ENCODE measurements at regions not wholly inside any gene's neighbourhood (a gene's known extent, or its start where the extent isn't known, plus 50 kb on each side); places are given as distances from the start of the nearest gene placed in this dataset.

DNA sequence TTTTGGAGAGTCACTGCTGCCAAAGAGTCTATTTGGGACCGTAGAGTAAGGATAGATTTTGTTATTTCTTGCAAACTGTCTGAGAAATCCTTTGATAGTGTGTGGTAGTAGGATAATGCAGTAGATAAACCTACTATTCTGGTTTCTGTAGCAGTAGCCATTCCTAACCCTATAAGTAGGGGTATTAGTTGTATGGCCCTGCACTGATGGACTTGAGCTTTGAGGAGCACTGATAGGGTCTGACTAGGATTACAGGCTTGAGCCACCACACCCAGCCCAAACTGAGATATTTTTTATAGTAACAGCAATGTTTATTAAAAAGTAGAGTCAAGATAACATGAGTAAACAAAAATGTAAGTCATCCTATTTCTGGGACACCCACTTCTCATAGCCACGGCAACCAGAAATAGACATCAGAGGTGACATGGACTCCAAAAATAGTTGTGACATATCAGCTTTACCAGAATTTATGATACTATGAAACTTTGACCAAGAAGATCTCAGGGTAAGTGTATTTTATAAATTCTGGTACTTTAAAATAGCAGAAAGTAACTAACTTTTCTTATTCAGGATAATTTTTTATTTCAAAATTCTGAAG is 479.1 kb downstream of the SUCLA2 start:
- H2AFZ ChIP-seq (ENCODE audit: insufficient read depth, low read depth, low read length, poor library complexity, severe bottlenecking), result no peak overlapping the region
- Mint-ChIP-seq H3K27ac (no peak overlapping the region), H3K27me3 (peaks cover 7% of the 10 kb centered on the region), H3K4me1 (no peaks in the 10 kb centered on the region), H3K9me3 (ENCODE audit: insufficient read depth) (peaks cover 2% of the 10 kb centered on the region), H3K4me3 (no peak overlapping the region)
- H3K9me3 ChIP-seq (ENCODE audit: control extremely low read depth in 1 of 3, control insufficient read depth in 2 of 3, insufficient read depth in 1 of 3, low read length in 2 of 3), result no peaks in the 10 kb centered on the region
- WGBS (ENCODE audit: insufficient coverage), result no CpG with 5 or more reads among the region's 2 CpGs
- no peak overlapping the region for H3K4me3 ChIP-seq (ENCODE audit: control extremely low read depth in 1 of 5, extremely low read depth in 1 of 5, insufficient read depth in 1 of 5, low read depth in 2 of 5, low read length in 4 of 5)
- ChIA-PET CTCF (no interaction called here), POLR2A (no interaction called here)
- DNase-seq (no peak), ATAC-seq (ENCODE audit: low read depth) (no peak)
- H3K4me1 ChIP-seq (ENCODE audit: control insufficient read depth in 2 of 2, insufficient read depth in 2 of 2, low read length in 2 of 2), result no peaks in the 10 kb centered on the region
- H3K27ac ChIP-seq (ENCODE audit: low read length in 2 of 2), result no peak overlapping the region
- H3K9ac ChIP-seq (ENCODE audit: low read length), result no peak overlapping the region
- no peaks in the 10 kb centered on the region for H3K36me3 ChIP-seq (replicated peaks in 1 of 2; ENCODE audit: control extremely low read depth in 1 of 2, control insufficient read depth in 1 of 2, extremely low read depth in 1 of 2, insufficient read depth in 2 of 2, low read length in 1 of 2)
- H3K27me3 ChIP-seq (replicated peaks in 1 of 4; ENCODE audit: control extremely low read depth in 1 of 4, control insufficient read depth in 3 of 4, insufficient read depth in 4 of 4, low read length in 3 of 4), result no peaks in the 10 kb centered on the region
- no peak overlapping the region for H3K4me2 ChIP-seq (replicated peaks; ENCODE audit: low read depth, low read length, poor library complexity, severe bottlenecking)
- intact Hi-C loops (cut with micrococcal nuclease), result no loop called here
- TF ChIP-seq, protein P1, sequence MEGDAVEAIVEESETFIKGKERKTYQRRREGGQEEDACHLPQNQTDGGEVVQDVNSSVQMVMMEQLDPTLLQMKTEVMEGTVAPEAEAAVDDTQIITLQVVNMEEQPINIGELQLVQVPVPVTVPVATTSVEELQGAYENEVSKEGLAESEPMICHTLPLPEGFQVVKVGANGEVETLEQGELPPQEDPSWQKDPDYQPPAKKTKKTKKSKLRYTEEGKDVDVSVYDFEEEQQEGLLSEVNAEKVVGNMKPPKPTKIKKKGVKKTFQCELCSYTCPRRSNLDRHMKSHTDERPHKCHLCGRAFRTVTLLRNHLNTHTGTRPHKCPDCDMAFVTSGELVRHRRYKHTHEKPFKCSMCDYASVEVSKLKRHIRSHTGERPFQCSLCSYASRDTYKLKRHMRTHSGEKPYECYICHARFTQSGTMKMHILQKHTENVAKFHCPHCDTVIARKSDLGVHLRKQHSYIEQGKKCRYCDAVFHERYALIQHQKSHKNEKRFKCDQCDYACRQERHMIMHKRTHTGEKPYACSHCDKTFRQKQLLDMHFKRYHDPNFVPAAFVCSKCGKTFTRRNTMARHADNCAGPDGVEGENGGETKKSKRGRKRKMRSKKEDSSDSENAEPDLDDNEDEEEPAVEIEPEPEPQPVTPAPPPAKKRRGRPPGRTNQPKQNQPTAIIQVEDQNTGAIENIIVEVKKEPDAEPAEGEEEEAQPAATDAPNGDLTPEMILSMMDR (IDR thresholded peaks at IDR 0.05), result no peak
- TF ChIP-seq EZH2 (IDR thresholded peaks at IDR 0.05; ENCODE audit: borderline replicate concordance, insufficient read depth, low read depth, low read length, poor library complexity, severe bottlenecking), result no peak
- H4K20me1 ChIP-seq (ENCODE audit: control insufficient read depth, insufficient read depth, low read length, poor library complexity, severe bottlenecking), result no peaks in the 10 kb centered on the region
- H3K79me2 ChIP-seq (ENCODE audit: control insufficient read depth, insufficient read depth, low read length), result no peaks in the 10 kb centered on the region

- no peaks in the 10 kb centered on the region for H3K79me2 ChIP-seq (ENCODE audit: control insufficient read depth, insufficient read depth, low read length)
- no peak overlapping the region for H3K27ac Mint-ChIP-seq
- no peak overlapping the region for H3K4me3 Mint-ChIP-seq
- no peak overlapping the region for H3K4me3 ChIP-seq (ENCODE audit: control extremely low read depth in 1 of 5, extremely low read depth in 1 of 5, insufficient read depth in 1 of 5, low read depth in 2 of 5, low read length in 4 of 5)
- H3K27me3 ChIP-seq (replicated peaks in 1 of 4; ENCODE audit: control extremely low read depth in 1 of 4, control insufficient read depth in 3 of 4, insufficient read depth in 4 of 4, low read length in 3 of 4), result no peaks in the 10 kb centered on the region
- no peak overlapping the region for H3K4me2 ChIP-seq (replicated peaks; ENCODE audit: low read depth, low read length, poor library complexity, severe bottlenecking)
- intact Hi-C loops (cut with micrococcal nuclease), result no loop called here
- H3K27ac ChIP-seq (ENCODE audit: low read length in 2 of 2), result no peak overlapping the region
- H3K9me3 ChIP-seq (ENCODE audit: control extremely low read depth in 1 of 3, control insufficient read depth in 2 of 3, insufficient read depth in 1 of 3, low read length in 2 of 3), result peaks cover 0 to 2% (median 0%) of the 10 kb centered on the region in 3 donors
- H3K36me3 ChIP-seq (replicated peaks in 1 of 2; ENCODE audit: control extremely low read depth in 1 of 2, control insufficient read depth in 1 of 2, extremely low read depth in 1 of 2, insufficient read depth in 2 of 2, low read length in 1 of 2), result no peaks in the 10 kb centered on the region
- whole genome bisulfite sequencing (ENCODE audit: insufficient coverage), result 40% methylated on average over 2 of the region's 2 CpGs
- DNase-seq (no peak), ATAC-seq (ENCODE audit: low read depth) (no peak)
- H3K4me1 Mint-ChIP-seq, result no peaks in the 10 kb centered on the region
- no peak overlapping the region for H2AFZ ChIP-seq (ENCODE audit: insufficient read depth, low read depth, low read length, poor library complexity, severe bottlenecking)
- ChIA-PET POLR2A (no interaction called here), CTCF (no interaction called here)
- H4K20me1 ChIP-seq (ENCODE audit: control insufficient read depth, insufficient read depth, low read length, poor library complexity, severe bottlenecking), result no peaks in the 10 kb centered on the region
- peaks cover 2% of the 10 kb centered on the region for H3K9me3 Mint-ChIP-seq (ENCODE audit: insufficient read depth)
- TF ChIP-seq EZH2 (IDR thresholded peaks at IDR 0.05; ENCODE audit: borderline replicate concordance, insufficient read depth, low read depth, low read length, poor library complexity, severe bottlenecking), result no peak
- TF ChIP-seq, protein P1 (IDR thresholded peaks at IDR 0.05), result no peak
- no peaks in the 10 kb centered on the region for H3K4me1 ChIP-seq (ENCODE audit: control insufficient read depth in 2 of 2, insufficient read depth in 2 of 2, low read length in 2 of 2)
- peaks cover under 1% of the 10 kb centered on the region for H3K27me3 Mint-ChIP-seq
- no peak overlapping the region for H3K9ac ChIP-seq (ENCODE audit: low read length)
Observed at GRCh38 chr13:47519626-47520025, 481.4 kb downstream of the SUCLA2 start.

Measured in B cell (primary cell).